SK-N-SH treated with all-trans-retinoic acid at 6 μM for 48 hours (cell line): ENCODE measurements at regions not wholly inside any gene's neighbourhood (a gene's known extent, or its start where the extent isn't known, plus 50 kb on each side); places are given as distances from the start of the nearest gene placed in this dataset.

Experiments used
- ATAC-seq: fragments of 200-7000 bp; cut with Tn5 transposase; 3 replicates; pipeline ENCODE4 v1.9.1; 2020; ENCODE audit warnings: mild to moderate bottlenecking, moderate library complexity
- ARNTL ChIP-seq: fragments of 450-650 bp; formaldehyde crosslinking; IDR thresholded peaks from 2 replicates; pipeline ENCODE4 v1.5.0; 2020; ENCODE audit warnings: low read depth, mild to moderate bottlenecking, moderate library complexity, borderline replicate concordance
- BACH2 ChIP-seq: fragments of 250-450 bp; sonication (Bioruptor Pico); IDR thresholded peaks from 2 replicates; pipeline ENCODE4 v1.9.0; 2021; ENCODE audit warnings: mild to moderate bottlenecking, borderline replicate concordance
- CREB5 ChIP-seq: fragments of 250-450 bp; sonication (Bioruptor Pico); IDR thresholded peaks from 2 replicates; pipeline ENCODE4 v1.5.1; 2020; ENCODE audit warnings: low read depth, mild to moderate bottlenecking, moderate library complexity
- CSDC2 ChIP-seq: fragments of 250-450 bp; sonication (Bioruptor Pico); IDR thresholded peaks from 2 replicates; pipeline ENCODE4 v1.5.0; 2020; ENCODE audit warnings: mild to moderate bottlenecking, moderate library complexity
- CSRNP3 ChIP-seq: fragments of 250-450 bp; sonication (Bioruptor Pico); IDR thresholded peaks from 2 replicates; pipeline ENCODE4 v1.5.1; 2021; ENCODE audit warnings: mild to moderate bottlenecking, moderate library complexity
- ESRRG ChIP-seq: fragments of 250-450 bp; sonication (Bioruptor Pico); IDR thresholded peaks from 2 replicates; pipeline ENCODE4 v1.6.1; 2021; ENCODE audit warnings: mild to moderate bottlenecking
- GLIS3 ChIP-seq: fragments of 250-450 bp; sonication (Bioruptor Pico); IDR thresholded peaks from 2 replicates; pipeline ENCODE4 v1.5.0; 2020; ENCODE audit warnings: mild to moderate bottlenecking, moderate library complexity
- ISL1 ChIP-seq: fragments of 250-450 bp; sonication (Bioruptor Pico); IDR thresholded peaks from 2 replicates; pipeline ENCODE4 v2.1.2; 2022; ENCODE audit warnings: mild to moderate bottlenecking, moderate library complexity
- OSR1 ChIP-seq: fragments of 250-450 bp; sonication (Bioruptor Pico); IDR thresholded peaks from 2 replicates; pipeline ENCODE4 v1.8.0; 2022; ENCODE audit warnings: moderate library complexity, mild to moderate bottlenecking, inconsistent platforms
- POU6F1 ChIP-seq: fragments of 250-450 bp; sonication (Bioruptor Pico); IDR thresholded peaks from 2 replicates; pipeline ENCODE4 v1.8.0; 2021; ENCODE audit warnings: low read depth, mild to moderate bottlenecking, moderate library complexity, borderline replicate concordance
- PPARA ChIP-seq: fragments of 250-450 bp; sonication (Bioruptor Pico); IDR thresholded peaks from 2 replicates; pipeline ENCODE4 v1.5.0; 2020; ENCODE audit warnings: mild to moderate bottlenecking, borderline replicate concordance
- RARB ChIP-seq: fragments of 250-450 bp; sonication (Bioruptor Pico); IDR thresholded peaks from 2 replicates; pipeline ENCODE4 v1.8.0; 2021; ENCODE audit warnings: mild to moderate bottlenecking, moderate library complexity
- TCF4 ChIP-seq: fragments of 250-450 bp; sonication (Bioruptor Pico); IDR thresholded peaks from 2 replicates; pipeline ENCODE4 v1.8.0; 2021; ENCODE audit warnings: mild to moderate bottlenecking, moderate library complexity, borderline replicate concordance
- TOX ChIP-seq: fragments of 250-450 bp; sonication (Bioruptor Pico); IDR thresholded peaks from 2 replicates; pipeline ENCODE4 v1.8.0; 2021; ENCODE audit warnings: mild to moderate bottlenecking, moderate library complexity, borderline replicate concordance
- ZC3H10 ChIP-seq: fragments of 250-450 bp; sonication (Bioruptor Pico); IDR thresholded peaks from 2 replicates; pipeline ENCODE4 v1.5.1; 2021; ENCODE audit warnings: mild to moderate bottlenecking, moderate library complexity
- ZFP3 ChIP-seq: fragments of 250-450 bp; sonication (Bioruptor Pico); IDR thresholded peaks from 2 replicates; pipeline ENCODE4 v1.5.0; 2020; ENCODE audit warnings: mild to moderate bottlenecking, moderate library complexity
- ZFP30 ChIP-seq: fragments of 450-650 bp; formaldehyde crosslinking; IDR thresholded peaks from 2 replicates; pipeline ENCODE4 v1.5.0; 2022; ENCODE audit warnings: mild to moderate bottlenecking, moderate library complexity
- ZNF565 ChIP-seq: fragments of 450-650 bp; formaldehyde crosslinking; conservative IDR thresholded peaks from 2 replicates; pipeline ENCODE4 v1.5.0; 2020; ENCODE audit warnings: low read depth, mild to moderate bottlenecking, moderate library complexity
- TF ChIP-seq, protein P1 (sequence below): fragments of 250-450 bp; sonication (Bioruptor Pico); IDR thresholded peaks from 2 replicates; pipeline ENCODE4 v1.8.0; 2020; ENCODE audit warnings: mild to moderate bottlenecking, moderate library complexity, borderline replicate concordance

- ATAC-seq = no peak
- TF ChIP-seq PPARA = no peak
- no peak for TF ChIP-seq CSRNP3 (CRISPR knock-in tag)
- no peak for TF ChIP-seq ISL1
- TF ChIP-seq ARNTL (CRISPR knock-in tag) = no peak
- TF ChIP-seq GLIS3 (CRISPR knock-in tag) = no peak
- TF ChIP-seq TCF4 (CRISPR knock-in tag) = no peak
- TF ChIP-seq RARB = no peak
- TF ChIP-seq CREB5 (CRISPR knock-in tag) = no peak
- no peak for TF ChIP-seq TOX (CRISPR knock-in tag)
- TF ChIP-seq, all 23 proteins: peak for 0
These were observed 78.4 kb upstream of the ELMO1 start for GRCh38 chr7:37527109-37527508.

- ATAC-seq = no peak
- TF ChIP-seq, protein P1, sequence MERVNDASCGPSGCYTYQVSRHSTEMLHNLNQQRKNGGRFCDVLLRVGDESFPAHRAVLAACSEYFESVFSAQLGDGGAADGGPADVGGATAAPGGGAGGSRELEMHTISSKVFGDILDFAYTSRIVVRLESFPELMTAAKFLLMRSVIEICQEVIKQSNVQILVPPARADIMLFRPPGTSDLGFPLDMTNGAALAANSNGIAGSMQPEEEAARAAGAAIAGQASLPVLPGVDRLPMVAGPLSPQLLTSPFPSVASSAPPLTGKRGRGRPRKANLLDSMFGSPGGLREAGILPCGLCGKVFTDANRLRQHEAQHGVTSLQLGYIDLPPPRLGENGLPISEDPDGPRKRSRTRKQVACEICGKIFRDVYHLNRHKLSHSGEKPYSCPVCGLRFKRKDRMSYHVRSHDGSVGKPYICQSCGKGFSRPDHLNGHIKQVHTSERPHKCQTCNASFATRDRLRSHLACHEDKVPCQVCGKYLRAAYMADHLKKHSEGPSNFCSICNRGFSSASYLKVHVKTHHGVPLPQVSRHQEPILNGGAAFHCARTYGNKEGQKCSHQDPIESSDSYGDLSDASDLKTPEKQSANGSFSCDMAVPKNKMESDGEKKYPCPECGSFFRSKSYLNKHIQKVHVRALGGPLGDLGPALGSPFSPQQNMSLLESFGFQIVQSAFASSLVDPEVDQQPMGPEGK (CRISPR knock-in tag) = no peak
- no peak for TF ChIP-seq TOX (CRISPR knock-in tag)
- no peak for TF ChIP-seq CSRNP3 (CRISPR knock-in tag)
- no peak for TF ChIP-seq BACH2 (CRISPR knock-in tag)
These were observed 82.6 kb upstream of the ELMO1 start for GRCh38 chr7:37531225-37531624.

- no peak for ATAC-seq
- no peak for TF ChIP-seq ESRRG (CRISPR knock-in tag)
- TF ChIP-seq ZC3H10 = no peak
- no peak for TF ChIP-seq POU6F1 (CRISPR knock-in tag)
- no peak for TF ChIP-seq OSR1
- TF ChIP-seq GLIS3 (CRISPR knock-in tag) = no peak
- no peak for TF ChIP-seq ZNF565
- TF ChIP-seq CSRNP3 (CRISPR knock-in tag) = no peak
- TF ChIP-seq ARNTL (CRISPR knock-in tag) = no peak
- TF ChIP-seq ZFP3 (CRISPR knock-in tag) = no peak
These were observed 84.0 kb upstream of the ELMO1 start for GRCh38 chr7:37532636-37533035.

GRCh38 chr7:37534893-37535610 is 86.4 kb upstream of the ELMO1 start:
- no peak for ATAC-seq
- TF ChIP-seq CSDC2 (CRISPR knock-in tag) (no peak), CSRNP3 (CRISPR knock-in tag) (no peak), ZFP3 (CRISPR knock-in tag) (no peak), ZNF565 (no peak), ISL1 (no peak), ZFP30 (CRISPR knock-in tag) (no peak), CREB5 (CRISPR knock-in tag) (no peak), BACH2 (CRISPR knock-in tag) (no peak), GLIS3 (CRISPR knock-in tag) (no peak), OSR1 (no peak), TOX (CRISPR knock-in tag) (no peak), RARB (no peak)
